Muscle of arm (tissue), 1 donor: ENCODE measurements at regions not wholly inside any gene's neighbourhood (a gene's known extent, or its start where the extent isn't known, plus 50 kb on each side); places are given as distances from the start of the nearest gene placed in this dataset.

Experiments used
- DNase-seq: peaks from one replicate; pipeline ENCODE4 v3.0.0-alpha.2; 2013

DNA sequence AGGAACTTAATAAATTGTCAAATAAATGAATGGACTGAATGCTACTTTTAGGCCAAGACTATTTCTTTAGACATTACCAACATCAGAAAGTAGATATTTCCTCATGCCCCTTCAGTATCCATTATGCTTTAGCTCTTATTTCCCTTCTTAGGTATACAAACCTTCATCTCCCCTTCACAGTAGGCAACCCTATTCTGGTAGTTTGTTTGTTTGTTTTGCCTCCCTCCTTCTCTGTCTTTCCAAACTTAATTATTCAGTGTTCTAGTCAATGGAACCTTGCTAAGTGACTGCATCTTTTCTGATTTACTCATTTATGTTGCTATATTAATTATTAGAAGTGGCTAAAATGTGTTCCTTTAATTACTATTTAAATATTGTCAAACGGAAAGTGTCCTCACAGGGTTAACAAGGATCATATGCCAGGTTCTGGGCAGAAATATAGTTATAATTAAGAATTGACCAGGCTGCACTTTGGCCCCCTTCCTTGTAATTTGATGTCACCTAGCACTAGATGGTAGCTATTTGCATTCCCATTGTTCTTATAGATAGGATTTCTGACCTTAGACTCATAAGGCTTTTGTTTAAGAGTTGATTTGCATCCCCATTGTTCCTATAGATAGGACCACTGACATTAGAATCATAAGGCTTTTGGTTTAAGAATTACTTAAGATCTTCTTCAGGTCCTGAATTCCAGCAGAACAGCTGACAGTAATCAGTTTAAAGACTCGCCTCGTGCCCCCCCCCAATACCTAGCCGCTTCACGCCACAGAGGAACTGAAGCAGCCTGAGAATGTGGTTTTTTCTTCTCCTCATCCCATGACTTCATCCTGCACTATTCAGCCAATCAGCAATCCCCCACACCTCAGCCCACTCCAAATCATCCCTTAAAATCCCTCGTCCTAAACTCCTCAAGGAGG is 84.4 kb upstream of the NUDT12 start:
- DNase-seq: no peak

DNA sequence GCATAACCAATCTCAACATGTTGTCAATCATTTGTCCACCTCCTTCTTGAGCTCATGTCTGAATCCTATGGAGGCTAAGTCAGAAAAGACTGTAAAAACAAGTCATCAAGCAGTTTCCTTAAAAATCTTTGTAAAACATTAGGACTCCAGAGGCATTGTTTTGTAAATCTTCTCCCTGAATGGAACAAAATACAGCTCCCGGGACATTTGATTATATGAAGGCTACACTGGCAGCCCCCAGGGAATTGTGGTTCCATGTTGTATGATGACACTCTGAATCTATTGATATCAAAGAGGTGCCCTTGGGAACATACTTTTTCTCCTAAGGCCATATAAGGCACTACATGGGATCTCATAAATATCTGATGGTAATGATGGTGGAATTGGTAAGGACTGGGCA is 83.2 kb upstream of the NUDT12 start:
- DNase-seq: no peak

DNA sequence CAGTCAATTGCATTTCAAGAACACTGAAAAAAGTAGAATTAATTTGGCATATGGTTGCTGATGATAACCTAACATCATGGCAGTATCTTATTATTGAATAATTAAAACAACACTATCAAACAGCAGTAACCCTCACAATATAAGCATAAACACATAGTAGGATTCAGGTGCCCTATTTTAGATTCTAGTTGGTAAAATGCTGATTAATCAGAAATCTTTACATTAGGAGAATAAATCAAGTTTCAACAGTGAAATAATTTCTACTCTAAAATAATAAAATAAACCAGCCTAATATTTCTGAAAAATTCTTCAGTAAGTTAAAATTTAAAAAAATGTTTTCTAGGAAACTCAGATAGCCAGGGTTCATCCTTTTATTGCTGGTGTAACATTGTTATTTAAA is 76.4 kb upstream of the NUDT12 start:
- no peak for DNase-seq

GRCh38 chr5:103624675-103625074 is 62.1 kb upstream of the NUDT12 start:
- no peak for DNase-seq

DNA sequence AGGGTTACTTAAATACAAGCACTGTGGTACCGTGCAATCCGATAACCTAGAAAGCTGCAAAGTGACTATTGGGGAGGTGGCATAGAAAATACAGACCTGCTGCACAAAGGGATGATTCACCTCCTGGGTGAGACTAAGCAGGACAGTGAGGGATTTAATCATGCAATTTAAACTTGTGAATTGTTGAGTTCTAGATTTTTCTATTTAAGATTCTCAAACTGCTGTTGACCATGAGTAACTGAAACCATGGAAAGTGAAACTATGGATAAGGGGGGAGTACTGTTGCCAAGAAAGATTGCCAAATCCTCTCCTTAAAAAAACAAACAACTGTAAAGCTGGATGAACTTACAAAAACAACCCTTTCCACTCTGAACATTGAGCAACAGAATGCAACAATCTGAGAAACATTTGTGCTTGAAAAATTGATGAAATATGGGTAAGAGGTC is 61.5 kb upstream of the NUDT12 start:
- DNase-seq: peak; percentile 18

DNA sequence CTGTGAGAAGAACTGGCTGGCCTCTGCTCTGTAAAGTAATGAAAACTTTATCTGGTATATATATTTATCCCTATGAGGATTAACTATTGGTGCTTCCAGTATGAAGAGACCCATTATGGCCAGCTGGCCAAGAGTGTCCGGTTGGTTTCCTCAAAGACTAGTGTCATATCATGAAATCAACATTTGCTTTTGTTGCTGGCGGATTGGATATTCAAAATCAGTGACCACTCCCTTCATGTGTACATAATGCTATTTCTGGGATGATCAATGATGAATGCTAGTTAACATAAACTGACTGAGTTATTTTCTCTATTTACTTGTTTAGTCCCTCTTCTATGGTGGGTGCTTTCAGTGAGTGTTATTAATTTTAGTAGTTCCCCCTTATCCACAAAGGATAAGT is 60.8 kb upstream of the NUDT12 start:
- DNase-seq: no peak

- DNase-seq: no peak
These were observed 59.0 kb upstream of the NUDT12 start for GRCh38 chr5:103621548-103621930.

GRCh38 chr5:103620851-103621547 is 58.4 kb upstream of the NUDT12 start:
- DNase-seq: no peak

DNA sequence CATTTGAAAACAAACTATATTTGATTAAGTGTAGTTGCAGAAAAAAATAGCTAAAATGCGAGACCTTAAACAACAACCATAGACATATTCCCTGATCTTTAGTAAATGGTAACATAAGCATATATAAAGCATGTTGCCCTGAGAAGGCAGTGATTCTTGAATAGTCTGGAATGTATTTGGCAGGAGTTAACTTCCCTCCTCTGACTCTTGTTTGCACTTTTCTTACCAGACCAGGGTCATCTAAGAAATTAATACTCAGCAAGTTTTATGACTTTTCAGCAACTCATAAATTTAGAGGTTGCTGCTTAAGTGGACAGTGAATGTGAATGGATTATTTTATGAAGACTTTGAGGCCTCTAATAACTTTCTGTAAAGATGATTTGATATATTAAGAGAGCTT is 55.3 kb upstream of the NUDT12 start:
- DNase-seq: no peak

- DNase-seq: no peak
These were observed 54.5 kb upstream of the NUDT12 start for GRCh38 chr5:103617090-103617489.

DNA sequence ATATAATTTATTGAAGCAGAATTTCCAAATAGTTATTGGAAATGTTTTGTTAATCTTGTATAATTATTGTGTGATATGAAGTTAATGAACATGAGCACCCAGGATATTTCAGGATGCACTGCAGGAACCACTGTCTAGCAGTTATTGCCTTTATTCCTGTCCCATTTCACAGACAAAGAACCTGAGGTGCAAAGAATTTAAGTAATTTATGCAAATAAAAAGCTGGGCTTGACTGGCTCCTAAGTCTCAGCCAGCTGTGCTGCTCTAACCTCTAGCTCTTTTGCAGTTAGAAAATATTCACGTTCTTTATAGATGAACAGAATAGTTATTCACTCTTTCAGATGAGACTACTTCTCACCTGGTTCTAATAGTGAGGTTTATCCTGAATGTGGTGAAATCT is 50.0 kb upstream of the NUDT12 start:
- DNase-seq: no peak
